ENCODE measurements at regions not wholly inside any gene's neighbourhood (a gene's known extent, or its start where the extent isn't known, plus 50 kb on each side); places are given as distances from the start of the nearest gene placed in this dataset.
"Not testable (repeated sequence)": the region's sequence is repeated elsewhere in the genome, so short reads cannot be mapped to it uniquely, and the experiment has no call there.

DNA sequence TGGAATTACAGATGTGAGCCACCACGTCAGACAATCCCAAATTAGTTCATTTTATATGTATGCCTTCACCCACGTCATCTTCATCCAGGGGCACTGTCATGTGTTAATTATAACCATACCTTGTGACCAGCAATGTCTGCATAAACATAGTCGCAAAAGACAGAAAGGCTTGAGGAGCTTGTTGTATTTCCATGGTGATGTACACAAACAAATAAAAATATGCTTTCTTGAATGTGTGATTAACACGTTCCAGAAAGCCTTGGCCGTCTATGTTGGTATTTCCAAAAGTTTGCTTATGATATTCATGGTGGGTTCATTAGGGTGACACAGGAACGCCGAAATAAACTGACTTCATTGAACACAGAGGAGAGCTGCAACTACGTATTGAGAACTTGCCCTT is 524.7 kb upstream of the ZNF717 start:
- no peaks in the 10 kb centered on the region for H3K36me3 ChIP-seq (ENCODE audit: insufficient read depth, low read length)
- H2AFZ ChIP-seq (ENCODE audit: low read length) = no peak overlapping the region
- no peak overlapping the region for H3K4me2 ChIP-seq (ENCODE audit: low read depth, low read length, poor library complexity, severe bottlenecking)
- H3K9me2 ChIP-seq (replicated peaks; ENCODE audit: low read depth, low read length) = no peaks in the 10 kb centered on the region
- no peaks in the 10 kb centered on the region for H4K20me1 ChIP-seq (ENCODE audit: insufficient read depth, low read length, poor library complexity, severe bottlenecking)
- no peaks in the 10 kb centered on the region for H3K27me3 ChIP-seq (ENCODE audit: insufficient read depth, low read length, poor library complexity, severe bottlenecking)
- no peak overlapping the region for H3K4me3 ChIP-seq (ENCODE audit: low read length, poor library complexity, severe bottlenecking)
- no peaks in the 10 kb centered on the region for H3K4me1 ChIP-seq (ENCODE audit: insufficient read depth, low read length, poor library complexity, severe bottlenecking)
- H3K9me3 ChIP-seq (ENCODE audit: insufficient read depth, low read depth, low read length) = no peaks in the 10 kb centered on the region
- TF ChIP-seq EZH2phosphoT487 (IDR thresholded peaks at IDR 0.05; ENCODE audit: borderline replicate concordance) = no peak
- TF ChIP-seq, protein P1, sequence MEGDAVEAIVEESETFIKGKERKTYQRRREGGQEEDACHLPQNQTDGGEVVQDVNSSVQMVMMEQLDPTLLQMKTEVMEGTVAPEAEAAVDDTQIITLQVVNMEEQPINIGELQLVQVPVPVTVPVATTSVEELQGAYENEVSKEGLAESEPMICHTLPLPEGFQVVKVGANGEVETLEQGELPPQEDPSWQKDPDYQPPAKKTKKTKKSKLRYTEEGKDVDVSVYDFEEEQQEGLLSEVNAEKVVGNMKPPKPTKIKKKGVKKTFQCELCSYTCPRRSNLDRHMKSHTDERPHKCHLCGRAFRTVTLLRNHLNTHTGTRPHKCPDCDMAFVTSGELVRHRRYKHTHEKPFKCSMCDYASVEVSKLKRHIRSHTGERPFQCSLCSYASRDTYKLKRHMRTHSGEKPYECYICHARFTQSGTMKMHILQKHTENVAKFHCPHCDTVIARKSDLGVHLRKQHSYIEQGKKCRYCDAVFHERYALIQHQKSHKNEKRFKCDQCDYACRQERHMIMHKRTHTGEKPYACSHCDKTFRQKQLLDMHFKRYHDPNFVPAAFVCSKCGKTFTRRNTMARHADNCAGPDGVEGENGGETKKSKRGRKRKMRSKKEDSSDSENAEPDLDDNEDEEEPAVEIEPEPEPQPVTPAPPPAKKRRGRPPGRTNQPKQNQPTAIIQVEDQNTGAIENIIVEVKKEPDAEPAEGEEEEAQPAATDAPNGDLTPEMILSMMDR (conservative IDR thresholded peaks at IDR 0.05; ENCODE audit: low read length) = no peak
- H3K79me2 ChIP-seq (ENCODE audit: insufficient read depth, low read length) = no peaks in the 10 kb centered on the region
- no peaks in the 10 kb centered on the region for H3F3A ChIP-seq (ENCODE audit: low read depth)
- no peak overlapping the region for H3K9ac ChIP-seq (ENCODE audit: low read depth, low read length, poor library complexity, severe bottlenecking)

DNA sequence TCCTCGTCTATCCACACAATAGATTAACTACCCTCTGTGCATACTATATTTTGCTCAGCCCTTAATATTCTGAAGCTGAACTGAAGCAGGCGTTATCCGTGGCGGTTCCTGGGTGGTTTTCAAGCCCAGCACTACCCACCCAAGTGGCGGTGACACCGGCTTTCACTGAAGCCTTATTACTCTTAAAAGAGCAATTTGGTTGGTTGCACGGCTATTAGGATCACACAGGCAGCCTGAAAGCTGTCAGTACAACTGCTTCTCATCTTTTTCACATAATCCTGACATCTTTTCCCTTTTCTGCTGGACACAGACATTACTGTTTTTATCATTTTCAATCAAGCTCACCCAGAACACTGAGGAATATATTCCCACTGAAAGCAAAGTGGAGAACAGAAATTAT is 525.3 kb upstream of the ZNF717 start:
- no peaks in the 10 kb centered on the region for H3K36me3 ChIP-seq (ENCODE audit: insufficient read depth, low read length)
- H3K9me2 ChIP-seq (replicated peaks; ENCODE audit: low read depth, low read length) = no peaks in the 10 kb centered on the region
- H3K9ac ChIP-seq (ENCODE audit: low read depth, low read length, poor library complexity, severe bottlenecking) = no peak overlapping the region
- H3K4me3 ChIP-seq (ENCODE audit: low read length, poor library complexity, severe bottlenecking) = no peak overlapping the region
- no peaks in the 10 kb centered on the region for H3K4me1 ChIP-seq (ENCODE audit: insufficient read depth, low read length, poor library complexity, severe bottlenecking)
- TF ChIP-seq EZH2phosphoT487 (IDR thresholded peaks at IDR 0.05; ENCODE audit: borderline replicate concordance) = no peak
- TF ChIP-seq, protein P1 (conservative IDR thresholded peaks at IDR 0.05; ENCODE audit: low read length) = no peak
- no peaks in the 10 kb centered on the region for H3F3A ChIP-seq (ENCODE audit: low read depth)
- H3K27me3 ChIP-seq (ENCODE audit: insufficient read depth, low read length, poor library complexity, severe bottlenecking) = no peaks in the 10 kb centered on the region
- H2AFZ ChIP-seq (ENCODE audit: low read length) = no peak overlapping the region
- no peak overlapping the region for H3K4me2 ChIP-seq (ENCODE audit: low read depth, low read length, poor library complexity, severe bottlenecking)
- no peaks in the 10 kb centered on the region for H3K9me3 ChIP-seq (ENCODE audit: insufficient read depth, low read depth, low read length)
- H4K20me1 ChIP-seq (ENCODE audit: insufficient read depth, low read length, poor library complexity, severe bottlenecking) = no peaks in the 10 kb centered on the region
- H3K79me2 ChIP-seq (ENCODE audit: insufficient read depth, low read length) = no peaks in the 10 kb centered on the region

DNA sequence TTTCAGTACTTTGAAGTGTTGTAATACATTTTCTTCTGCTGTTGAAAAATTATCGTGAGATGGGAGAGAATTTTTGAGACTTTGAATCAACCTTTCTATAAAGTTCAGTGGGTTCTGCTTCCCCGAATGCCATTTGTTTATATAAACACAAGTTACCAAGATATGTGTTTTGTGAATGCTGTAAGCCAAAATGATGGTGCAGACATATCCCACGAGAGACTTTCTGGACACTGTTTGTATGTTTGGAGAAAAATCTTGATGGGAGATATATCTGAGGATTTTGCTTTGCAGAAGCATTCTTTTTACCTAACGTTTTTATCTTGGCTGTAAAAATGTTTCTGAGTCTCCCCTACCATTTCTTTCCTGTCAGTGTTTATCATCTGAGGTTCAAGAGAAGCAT is 526.6 kb upstream of the ZNF717 start:
- no peak overlapping the region for H3K4me2 ChIP-seq (ENCODE audit: low read depth, low read length, poor library complexity, severe bottlenecking)
- H3K9me3 ChIP-seq (ENCODE audit: insufficient read depth, low read depth, low read length) = no peaks in the 10 kb centered on the region
- no peaks in the 10 kb centered on the region for H3K27me3 ChIP-seq (ENCODE audit: insufficient read depth, low read length, poor library complexity, severe bottlenecking)
- no peak overlapping the region for H3K9ac ChIP-seq (ENCODE audit: low read depth, low read length, poor library complexity, severe bottlenecking)
- no peaks in the 10 kb centered on the region for H4K20me1 ChIP-seq (ENCODE audit: insufficient read depth, low read length, poor library complexity, severe bottlenecking)
- H2AFZ ChIP-seq (ENCODE audit: low read length) = no peak overlapping the region
- no peaks in the 10 kb centered on the region for H3K4me1 ChIP-seq (ENCODE audit: insufficient read depth, low read length, poor library complexity, severe bottlenecking)
- no peaks in the 10 kb centered on the region for H3K36me3 ChIP-seq (ENCODE audit: insufficient read depth, low read length)
- no peak for TF ChIP-seq EZH2phosphoT487 (IDR thresholded peaks at IDR 0.05; ENCODE audit: borderline replicate concordance)
- TF ChIP-seq, protein P1 (conservative IDR thresholded peaks at IDR 0.05; ENCODE audit: low read length) = no peak
- no peaks in the 10 kb centered on the region for H3K79me2 ChIP-seq (ENCODE audit: insufficient read depth, low read length)
- no peak overlapping the region for H3K4me3 ChIP-seq (ENCODE audit: low read length, poor library complexity, severe bottlenecking)
- H3K9me2 ChIP-seq (replicated peaks; ENCODE audit: low read depth, low read length) = no peaks in the 10 kb centered on the region
- H3F3A ChIP-seq (ENCODE audit: low read depth) = no peaks in the 10 kb centered on the region

DNA sequence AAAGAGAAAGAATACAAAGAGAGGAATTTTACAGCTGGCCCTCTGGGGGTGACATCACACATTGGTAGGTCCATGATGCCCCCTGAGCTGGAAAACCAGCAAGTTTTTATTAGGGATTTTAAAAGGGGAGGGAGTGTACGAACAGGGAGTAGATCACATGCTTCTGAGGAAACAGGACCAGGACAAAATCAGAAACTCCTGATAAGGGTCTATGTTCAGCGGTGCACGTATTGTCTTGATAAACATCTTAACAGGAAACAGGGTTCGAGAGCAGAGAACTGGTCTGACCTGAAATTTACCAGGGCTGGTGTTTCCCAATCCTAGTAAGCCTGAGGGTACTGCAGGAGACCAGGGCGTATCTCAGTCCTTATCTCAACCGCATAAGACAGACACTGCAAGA is 530.6 kb upstream of the ZNF717 start:
- H3K4me3 ChIP-seq (ENCODE audit: low read length, poor library complexity, severe bottlenecking); H3K9me3 ChIP-seq (ENCODE audit: insufficient read depth, low read depth, low read length); H3K4me1 ChIP-seq (ENCODE audit: insufficient read depth, low read length, poor library complexity, severe bottlenecking); H3K79me2 ChIP-seq (ENCODE audit: insufficient read depth, low read length); H2AFZ ChIP-seq (ENCODE audit: low read length); H3K9ac ChIP-seq (ENCODE audit: low read depth, low read length, poor library complexity, severe bottlenecking); H3K27me3 ChIP-seq (ENCODE audit: insufficient read depth, low read length, poor library complexity, severe bottlenecking); H3K9me2 ChIP-seq (replicated peaks; ENCODE audit: low read depth, low read length); H3K4me2 ChIP-seq (ENCODE audit: low read depth, low read length, poor library complexity, severe bottlenecking); H3F3A ChIP-seq (ENCODE audit: low read depth); H4K20me1 ChIP-seq (ENCODE audit: insufficient read depth, low read length, poor library complexity, severe bottlenecking); H3K36me3 ChIP-seq (ENCODE audit: insufficient read depth, low read length): not testable (repeated sequence)

All from Loucy (cell line).